HG03469 (cell line): ENCODE measurements at regions not wholly inside any gene's neighbourhood (a gene's known extent, or its start where the extent isn't known, plus 50 kb on each side); places are given as distances from the start of the nearest gene placed in this dataset.
"Not testable (repeated sequence)": the region's sequence is repeated elsewhere in the genome, so short reads cannot be mapped to it uniquely, and the experiment has no call there.

Source experiments
- ATAC-seq: cut with Tn5 transposase; IDR thresholded peaks from one replicate; pipeline ENCODE4 v1.9.1; 2021; ENCODE audit warnings: mild to moderate bottlenecking, moderate library complexity, moderate number of reproducible peaks; ENCODE audit not compliant: unreplicated experiment

- ATAC-seq: no peak
Observed at GRCh38 chr7:119959811-119960210, 313.2 kb upstream of the KCND2 start.

DNA sequence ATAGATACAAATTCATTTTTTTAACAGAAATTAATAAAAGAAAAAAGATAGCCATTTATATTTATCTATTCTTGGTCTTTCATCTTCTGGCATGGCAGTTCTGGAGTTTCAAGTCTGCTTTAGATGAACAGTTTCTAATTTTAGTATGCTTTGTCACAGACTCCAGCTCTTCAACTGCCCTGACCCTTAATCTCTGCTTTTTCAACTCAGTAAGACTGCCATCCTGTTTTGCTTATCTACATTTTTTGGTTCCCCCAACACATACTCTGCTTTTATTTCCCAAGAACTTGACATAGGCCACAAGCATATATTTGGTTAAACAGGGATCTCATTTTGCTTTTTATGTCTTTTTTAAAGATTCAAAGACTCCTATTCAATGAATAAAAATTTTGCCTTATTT lies 309.3 kb upstream of the KCND2 start:
- no peak for ATAC-seq

DNA sequence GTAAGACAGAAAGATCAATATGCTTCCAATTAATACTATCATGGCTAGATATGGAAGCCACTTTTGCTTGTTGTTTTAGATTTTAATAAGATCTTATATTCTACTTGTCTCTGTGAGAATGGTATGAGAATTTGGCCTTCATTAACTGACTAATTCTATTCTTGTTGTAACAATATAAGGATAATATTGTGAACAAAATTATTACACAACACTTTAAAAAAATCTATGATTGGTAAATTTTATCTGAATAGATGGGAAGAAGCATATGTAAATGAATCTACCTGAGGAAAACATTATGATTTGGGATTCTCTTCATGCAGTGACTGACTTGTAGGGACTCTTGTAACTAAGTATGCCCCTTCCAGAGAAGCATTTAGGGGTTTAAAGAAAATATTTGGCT lies 308.9 kb upstream of the KCND2 start:
- no peak for ATAC-seq

GRCh38 chr7:119964788-119965542 lies 308.0 kb upstream of the KCND2 start:
- no peak for ATAC-seq

GRCh38 chr7:119967221-119967620 lies 305.8 kb upstream of the KCND2 start:
- no peak for ATAC-seq

GRCh38 chr7:119968411-119968810 lies 304.6 kb upstream of the KCND2 start:
- not testable (repeated sequence) for ATAC-seq

DNA sequence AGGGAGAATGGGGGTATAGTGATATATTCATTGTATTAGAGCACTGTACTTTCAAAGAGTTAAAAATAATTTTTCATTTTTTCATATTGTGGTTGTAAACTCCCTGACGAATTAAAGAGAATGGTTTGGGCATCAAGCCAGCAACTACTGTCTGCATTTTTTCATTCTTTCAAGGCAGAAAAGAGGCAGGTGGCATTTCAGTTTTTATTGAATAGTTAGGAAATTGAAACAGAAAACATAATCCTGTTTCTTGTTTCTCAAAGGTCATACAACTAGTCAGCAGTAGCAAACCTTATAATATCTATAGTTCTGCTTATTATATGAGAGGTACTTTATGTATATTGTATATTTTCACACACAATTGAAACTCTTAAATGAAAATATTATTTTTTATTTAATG lies 303.9 kb upstream of the KCND2 start:
- ATAC-seq: no peak

DNA sequence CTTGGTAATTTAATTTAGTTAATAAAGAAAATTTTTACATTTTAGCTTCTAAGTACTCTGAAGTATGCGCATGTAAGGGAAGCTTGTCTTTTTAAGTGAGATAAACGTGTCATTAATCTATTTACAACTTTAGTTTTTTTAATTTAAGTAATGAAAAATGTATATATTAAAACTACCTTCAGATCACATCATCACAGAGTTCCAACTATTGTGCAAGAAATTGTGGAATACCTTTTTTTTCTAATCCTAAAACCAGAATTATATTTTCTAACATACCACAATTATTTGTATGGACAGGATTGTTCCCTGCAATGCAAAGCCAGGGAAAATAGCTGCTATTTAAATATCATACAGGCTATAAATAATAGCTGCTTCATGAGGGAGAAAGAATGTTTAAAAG lies 303.2 kb upstream of the KCND2 start:
- ATAC-seq: no peak

DNA sequence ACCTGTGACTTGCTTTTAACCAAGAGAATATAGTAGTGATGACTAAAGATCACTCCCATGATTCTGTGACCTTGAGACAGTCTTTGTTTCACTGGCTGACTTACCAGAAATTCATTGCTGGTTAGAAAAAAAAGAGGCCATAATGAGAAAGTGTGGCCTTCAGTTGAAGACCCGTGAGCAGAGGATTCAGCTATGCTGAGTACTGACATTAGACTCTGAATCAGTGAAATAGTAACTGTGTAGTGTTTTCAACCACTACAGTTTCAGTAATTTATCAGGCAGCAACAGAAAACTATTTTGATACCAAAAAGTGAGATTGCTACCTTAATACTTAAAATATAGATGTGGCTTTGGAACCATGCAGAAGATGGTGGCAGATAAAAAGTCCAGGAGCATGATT lies 298.0 kb upstream of the KCND2 start:
- no peak for ATAC-seq

- no peak for ATAC-seq
Observed at GRCh38 chr7:119982884-119983283, 290.1 kb upstream of the KCND2 start.

DNA sequence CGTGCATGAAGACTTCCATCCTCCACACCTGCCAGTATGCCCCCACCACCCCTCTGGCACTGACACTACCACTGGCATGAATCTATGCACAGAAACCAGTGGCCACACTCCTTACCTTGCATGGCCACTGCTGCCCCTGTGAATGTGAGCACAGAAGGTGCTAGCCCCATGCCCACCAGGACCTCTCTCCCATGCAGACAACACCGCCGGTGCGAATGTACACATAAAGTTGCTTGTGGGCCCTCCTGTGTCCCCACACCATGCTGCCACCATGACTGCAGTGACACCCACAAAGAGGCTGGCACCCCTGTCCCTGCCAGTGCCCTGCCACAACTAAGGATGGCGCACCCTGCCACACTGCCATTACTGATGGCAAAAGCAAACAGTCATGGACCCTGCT lies 289.5 kb upstream of the KCND2 start:
- ATAC-seq: no peak

GRCh38 chr7:119984247-119984646 lies 288.7 kb upstream of the KCND2 start:
- no peak for ATAC-seq

DNA sequence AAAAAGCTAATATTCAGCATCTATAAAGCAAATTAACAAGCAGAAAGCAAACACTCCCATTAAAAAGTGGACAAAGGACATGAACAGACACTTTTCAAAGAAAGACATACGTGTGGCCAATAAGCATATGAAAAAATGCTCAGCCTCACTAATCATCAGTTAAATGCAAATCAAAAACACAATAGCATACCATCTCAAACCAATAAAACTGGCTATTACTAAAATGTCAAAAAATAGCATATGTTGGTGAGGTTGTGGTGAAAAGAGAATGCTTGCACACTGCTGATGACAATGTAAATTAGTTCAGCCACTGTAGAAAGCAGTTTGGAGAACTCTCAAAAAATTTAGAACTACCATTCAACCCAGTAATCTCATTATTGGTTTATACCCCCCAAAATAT lies 284.6 kb upstream of the KCND2 start:
- ATAC-seq: no peak

DNA sequence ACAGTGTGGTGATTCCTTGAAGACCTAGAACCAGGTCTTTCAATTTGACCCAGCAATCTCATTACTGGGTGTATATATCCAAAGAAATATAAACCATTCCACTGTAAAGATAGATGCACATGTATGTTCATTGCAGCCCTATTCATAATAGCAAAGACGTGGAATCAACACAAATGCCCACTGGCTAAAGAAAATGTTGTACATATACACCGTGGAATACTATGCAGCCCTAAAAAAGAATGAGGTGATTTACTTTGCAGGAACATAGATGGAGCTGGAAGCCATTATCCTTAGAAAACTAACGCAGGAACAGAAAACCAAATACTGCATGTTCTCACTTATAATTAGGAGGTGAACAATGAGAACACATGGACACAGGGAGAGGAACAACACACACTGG lies 278.0 kb upstream of the KCND2 start:
- ATAC-seq: no peak

DNA sequence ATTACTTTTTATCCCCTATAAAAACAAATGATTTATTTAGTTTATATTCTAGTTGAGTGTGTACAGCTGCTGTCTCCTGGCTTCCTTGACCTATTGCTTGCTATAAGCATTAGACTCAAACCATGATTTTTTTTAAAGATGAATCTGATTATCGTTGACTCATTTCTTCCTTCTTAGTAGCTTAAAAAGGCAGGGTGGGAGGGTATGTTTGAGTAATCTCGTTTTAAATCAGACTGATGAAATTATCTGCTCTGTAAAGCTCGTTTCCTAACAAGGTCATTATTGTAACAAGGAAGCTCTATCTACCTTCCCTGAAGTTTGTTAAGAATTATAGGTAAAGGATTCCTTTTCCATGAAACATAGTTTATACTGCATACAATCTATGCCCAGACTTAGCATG lies 276.3 kb upstream of the KCND2 start:
- peak; percentile 74 for ATAC-seq

GRCh38 chr7:119999738-120000475 lies 273.1 kb upstream of the KCND2 start:
- no peak for ATAC-seq

DNA sequence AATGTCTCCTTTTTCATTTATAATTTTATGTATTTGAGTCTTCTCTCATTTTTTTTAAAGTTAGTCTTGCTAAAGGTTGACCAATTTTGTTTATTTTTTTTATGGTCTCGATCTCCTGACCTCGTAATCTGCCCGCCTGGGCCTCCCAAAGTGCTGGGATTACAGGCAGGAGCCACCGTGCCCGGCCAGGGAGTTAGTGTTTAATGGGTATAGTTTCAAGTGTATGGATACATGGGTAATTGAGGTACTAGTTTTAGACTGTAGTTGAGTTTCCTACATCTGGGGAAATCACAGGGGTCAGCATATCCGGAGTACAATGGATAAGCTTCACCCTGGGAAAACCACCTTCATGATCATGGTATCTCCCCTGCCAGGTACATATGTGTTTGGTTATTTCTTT lies 267.3 kb upstream of the KCND2 start:
- ATAC-seq: no peak

DNA sequence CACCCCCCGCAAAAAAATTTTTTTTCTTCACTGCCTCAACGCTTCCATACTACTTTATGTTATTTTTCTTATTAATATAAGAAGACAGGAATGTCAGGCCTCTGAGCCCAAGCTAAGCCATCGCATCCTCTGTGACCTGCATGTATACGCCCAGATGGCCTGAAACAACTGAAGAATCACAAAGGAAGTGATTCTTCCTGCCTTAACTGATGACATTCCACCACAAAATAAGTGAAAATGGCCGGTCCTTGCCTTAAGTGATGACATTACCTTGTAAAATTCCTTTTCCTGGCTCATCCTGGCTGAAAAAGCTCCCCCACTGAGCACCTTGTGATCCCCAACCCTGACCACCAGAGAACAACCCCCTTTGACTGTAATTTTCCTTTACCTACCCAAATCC lies 258.7 kb upstream of the KCND2 start:
- not testable (repeated sequence) for ATAC-seq

GRCh38 chr7:120014925-120015465 lies 258.0 kb upstream of the KCND2 start:
- no peak for ATAC-seq

DNA sequence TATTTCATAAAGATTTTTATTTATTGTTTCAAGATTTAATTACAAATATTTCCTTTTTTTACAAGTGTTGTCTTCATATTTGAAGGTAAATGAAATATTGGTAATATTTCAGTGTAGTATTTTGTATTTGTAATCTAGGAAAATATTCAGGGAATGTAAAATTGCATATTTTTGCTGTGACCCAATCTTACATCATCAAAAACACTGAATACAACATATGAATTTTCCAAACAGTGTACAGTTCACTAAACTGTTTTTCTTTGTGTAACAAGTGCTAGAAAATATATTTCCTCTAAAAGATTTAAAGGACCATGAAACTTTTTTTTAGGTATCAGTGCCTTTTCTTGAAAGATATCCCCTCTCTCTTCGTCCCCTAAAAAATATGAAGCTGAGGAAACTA lies 251.9 kb upstream of the KCND2 start:
- no peak for ATAC-seq

GRCh38 chr7:120023494-120024167 lies 249.3 kb upstream of the KCND2 start:
- ATAC-seq: no peak

- no peak for ATAC-seq
Observed at GRCh38 chr7:120028636-120029035, 244.3 kb upstream of the KCND2 start.
